ENCODE measurements at regions not wholly inside any gene's neighbourhood (a gene's known extent, or its start where the extent isn't known, plus 50 kb on each side); places are given as distances from the start of the nearest gene placed in this dataset.

DNA sequence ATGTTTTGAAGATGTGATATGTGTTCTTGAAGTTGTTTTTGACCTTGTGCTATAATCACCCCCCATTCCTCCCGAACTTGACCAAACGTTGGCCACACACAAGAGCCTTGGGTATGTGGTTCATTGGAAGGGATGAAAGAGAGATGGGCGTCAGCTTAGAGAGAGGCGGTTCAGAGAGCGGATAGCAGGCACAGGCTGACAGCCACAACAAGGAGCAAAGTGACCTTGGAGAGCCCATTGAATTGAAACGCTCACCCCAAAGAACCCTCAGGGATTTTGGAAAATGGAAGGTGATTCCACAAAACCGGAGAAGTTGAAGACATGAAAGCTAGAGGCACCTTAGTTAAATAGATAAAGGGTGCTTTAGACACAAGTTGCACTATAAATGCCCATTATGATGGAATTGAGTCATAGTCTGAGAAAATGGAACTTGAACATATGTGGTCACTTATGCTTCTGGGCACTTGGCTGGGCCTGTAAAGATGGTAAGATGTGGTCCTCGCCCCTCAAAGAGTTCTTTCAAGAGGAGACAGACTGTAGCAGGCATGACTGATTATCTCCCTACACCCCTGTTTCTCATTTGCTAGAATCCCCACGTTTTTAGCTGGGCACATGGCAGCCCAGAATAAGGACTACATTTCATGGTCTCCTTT lies 188.5 kb upstream of the HAAO start:
- no peak for TF ChIP-seq EZH2phosphoT487 (IDR thresholded peaks at IDR 0.05; ENCODE audit: low read depth, severe bottlenecking, unreplicated experiment)
- no peak for TF ChIP-seq EZH2 (IDR thresholded peaks at IDR 0.05; ENCODE audit: borderline replicate concordance)
- TF ChIP-seq, protein P1, sequence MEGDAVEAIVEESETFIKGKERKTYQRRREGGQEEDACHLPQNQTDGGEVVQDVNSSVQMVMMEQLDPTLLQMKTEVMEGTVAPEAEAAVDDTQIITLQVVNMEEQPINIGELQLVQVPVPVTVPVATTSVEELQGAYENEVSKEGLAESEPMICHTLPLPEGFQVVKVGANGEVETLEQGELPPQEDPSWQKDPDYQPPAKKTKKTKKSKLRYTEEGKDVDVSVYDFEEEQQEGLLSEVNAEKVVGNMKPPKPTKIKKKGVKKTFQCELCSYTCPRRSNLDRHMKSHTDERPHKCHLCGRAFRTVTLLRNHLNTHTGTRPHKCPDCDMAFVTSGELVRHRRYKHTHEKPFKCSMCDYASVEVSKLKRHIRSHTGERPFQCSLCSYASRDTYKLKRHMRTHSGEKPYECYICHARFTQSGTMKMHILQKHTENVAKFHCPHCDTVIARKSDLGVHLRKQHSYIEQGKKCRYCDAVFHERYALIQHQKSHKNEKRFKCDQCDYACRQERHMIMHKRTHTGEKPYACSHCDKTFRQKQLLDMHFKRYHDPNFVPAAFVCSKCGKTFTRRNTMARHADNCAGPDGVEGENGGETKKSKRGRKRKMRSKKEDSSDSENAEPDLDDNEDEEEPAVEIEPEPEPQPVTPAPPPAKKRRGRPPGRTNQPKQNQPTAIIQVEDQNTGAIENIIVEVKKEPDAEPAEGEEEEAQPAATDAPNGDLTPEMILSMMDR (IDR thresholded peaks at IDR 0.05; ENCODE audit: poor library complexity): no peak
- Histone ChIP-seq H3K4me2 (no peak overlapping the region), H3K36me3 (replicated peaks; ENCODE audit: insufficient read depth, low read depth) (no peaks in the 10 kb centered on the region), H3K4me3 (no peak overlapping the region), H3K4me1 (ENCODE audit: insufficient read depth) (peaks cover 42% of the 10 kb centered on the region), H3K27me3 (no peaks in the 10 kb centered on the region), H3K27ac (peak overlapping the region; percentile 90), H3K9me2 (replicated peaks; ENCODE audit: insufficient read depth) (no peaks in the 10 kb centered on the region), H3K79me2 (peaks cover 4% of the 10 kb centered on the region), H2AFZ (no peak overlapping the region), H4K20me1 (ENCODE audit: insufficient read depth, poor library complexity, severe bottlenecking) (no peaks in the 10 kb centered on the region), H3K9me3 (ENCODE audit: low read depth) (no peaks in the 10 kb centered on the region)
- DNase-seq (ENCODE audit: low spot score): no peak
- WGBS (ENCODE audit: low lambda C conversion rate, missing lambda C conversion rate): 87% methylated on average over 9 of the region's 9 CpGs

DNA sequence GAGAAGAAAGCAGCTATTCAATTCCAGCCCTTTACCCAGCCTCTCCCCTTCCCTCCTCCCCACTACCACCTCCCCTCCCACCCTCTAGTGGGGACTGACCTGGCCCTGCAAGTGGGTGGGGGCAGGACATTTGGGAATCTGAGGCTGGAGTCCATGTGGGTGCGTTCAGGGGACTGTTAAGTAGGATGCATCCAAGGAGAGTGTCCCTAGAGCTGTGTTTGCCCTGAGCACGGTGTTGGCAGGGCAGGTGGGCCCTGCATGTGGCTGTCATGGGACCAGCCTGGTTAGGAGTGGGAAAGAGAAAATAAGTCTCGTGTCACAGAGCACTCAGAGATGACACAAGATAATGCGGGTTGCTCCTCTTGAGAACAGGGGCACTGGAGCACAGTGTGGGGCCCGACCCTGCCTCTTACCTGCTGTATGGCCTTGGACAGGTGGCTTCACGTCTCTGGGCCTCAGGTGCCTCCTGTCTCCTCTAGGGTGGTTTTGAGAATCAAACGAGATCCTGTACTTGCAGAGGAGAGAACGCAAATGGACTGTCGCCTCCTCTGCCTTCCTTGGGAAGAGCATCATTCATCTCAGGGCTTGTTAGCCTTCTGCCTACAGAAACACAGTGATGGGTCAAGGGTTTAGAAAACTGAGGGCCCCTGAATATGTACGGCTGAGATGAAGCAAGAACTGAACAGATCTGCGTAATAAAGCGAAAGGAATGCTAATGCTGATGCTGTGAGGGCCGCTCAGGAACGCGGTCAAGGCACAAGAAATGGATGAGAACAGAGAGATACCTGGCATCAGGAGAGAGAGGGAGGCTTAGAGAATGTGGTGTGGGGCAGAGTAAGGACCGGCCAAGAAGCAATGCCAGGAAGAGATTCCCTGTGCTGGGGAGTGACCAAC lies 187.7 kb upstream of the HAAO start:
- no peak overlapping the region for H2AFZ ChIP-seq
- TF ChIP-seq EZH2phosphoT487 (IDR thresholded peaks at IDR 0.05; ENCODE audit: low read depth, severe bottlenecking, unreplicated experiment) (no peak), EZH2 (IDR thresholded peaks at IDR 0.05; ENCODE audit: borderline replicate concordance) (no peak)
- TF ChIP-seq, protein P1 (IDR thresholded peaks at IDR 0.05; ENCODE audit: poor library complexity): no peak
- no peak for DNase-seq (ENCODE audit: low spot score)
- no peaks in the 10 kb centered on the region for H3K9me2 ChIP-seq (replicated peaks; ENCODE audit: insufficient read depth)
- H3K27ac ChIP-seq: peak overlapping the region; percentile 90
- no peaks in the 10 kb centered on the region for H3K36me3 ChIP-seq (replicated peaks; ENCODE audit: insufficient read depth, low read depth)
- no peak overlapping the region for H3K4me2 ChIP-seq
- H3K9me3 ChIP-seq (ENCODE audit: low read depth): no peaks in the 10 kb centered on the region
- WGBS (ENCODE audit: low lambda C conversion rate, missing lambda C conversion rate): 75% methylated on average over 16 of the region's 16 CpGs
- H3K79me2 ChIP-seq: peaks cover 4% of the 10 kb centered on the region
- H4K20me1 ChIP-seq (ENCODE audit: insufficient read depth, poor library complexity, severe bottlenecking): no peaks in the 10 kb centered on the region
- H3K27me3 ChIP-seq: no peaks in the 10 kb centered on the region
- peaks cover 50% of the 10 kb centered on the region for H3K4me1 ChIP-seq (ENCODE audit: insufficient read depth)
- no peak overlapping the region for H3K4me3 ChIP-seq

DNA sequence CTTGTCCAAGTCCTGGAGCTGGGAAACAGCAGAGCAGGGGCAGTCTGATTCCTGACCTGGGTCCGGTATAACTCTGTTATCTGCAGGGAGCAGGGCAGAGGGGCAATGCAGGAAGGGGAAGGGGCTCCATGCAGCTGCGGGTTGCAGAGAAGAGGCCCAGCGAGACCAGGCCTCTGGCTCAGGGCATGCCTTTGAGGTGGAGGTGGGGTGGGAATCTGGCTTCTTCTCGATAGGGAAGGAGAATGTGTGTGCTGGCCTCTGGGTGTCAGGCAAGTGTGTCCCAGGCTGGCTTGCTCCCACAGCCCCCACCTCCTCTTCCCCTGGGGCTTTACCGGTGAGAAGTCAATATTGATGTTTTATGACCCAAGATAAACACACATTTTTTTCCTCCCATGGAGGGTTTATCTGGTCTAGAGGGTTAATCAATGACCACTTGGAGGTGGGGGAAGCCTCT lies 187.1 kb upstream of the HAAO start:
- no peaks in the 10 kb centered on the region for H3K27me3 ChIP-seq
- H3K79me2 ChIP-seq: peaks cover 4% of the 10 kb centered on the region
- H3K27ac ChIP-seq: peak overlapping the region; percentile 96
- H3K4me2 ChIP-seq: no peak overlapping the region
- H3K9me2 ChIP-seq (replicated peaks; ENCODE audit: insufficient read depth): no peaks in the 10 kb centered on the region
- peak; percentile 86 for DNase-seq (ENCODE audit: low spot score)
- H2AFZ ChIP-seq: no peak overlapping the region
- TF ChIP-seq, protein P1 (IDR thresholded peaks at IDR 0.05; ENCODE audit: poor library complexity): peak; percentile 32
- TF ChIP-seq EZH2 (IDR thresholded peaks at IDR 0.05; ENCODE audit: borderline replicate concordance): no peak
- no peak for TF ChIP-seq EZH2phosphoT487 (IDR thresholded peaks at IDR 0.05; ENCODE audit: low read depth, severe bottlenecking, unreplicated experiment)
- no peaks in the 10 kb centered on the region for H3K9me3 ChIP-seq (ENCODE audit: low read depth)
- no peaks in the 10 kb centered on the region for H4K20me1 ChIP-seq (ENCODE audit: insufficient read depth, poor library complexity, severe bottlenecking)
- H3K4me3 ChIP-seq: no peak overlapping the region
- 35% methylated on average over 5 of the region's 5 CpGs for WGBS (ENCODE audit: low lambda C conversion rate, missing lambda C conversion rate)
- peaks cover 55% of the 10 kb centered on the region for H3K4me1 ChIP-seq (ENCODE audit: insufficient read depth)
- no peaks in the 10 kb centered on the region for H3K36me3 ChIP-seq (replicated peaks; ENCODE audit: insufficient read depth, low read depth)
